K562 (cell line): ENCODE measurements at regions not wholly inside any gene's neighbourhood (a gene's known extent, or its start where the extent isn't known, plus 50 kb on each side); places are given as distances from the start of the nearest gene placed in this dataset.

ENCODE experiments used
- ARID4B ChIP-seq: sonication (generic); formaldehyde crosslinking; IDR thresholded peaks from 2 replicates; pipeline ENCODE4 v1.8.0; 2022; ENCODE audit warnings: mild to moderate bottlenecking, missing genetic modification reagents
- CC2D1A ChIP-seq: fragments of 450-650 bp; IDR thresholded peaks from 2 replicates; pipeline ENCODE4 v1.6.1; 2017; ENCODE audit warnings: mild to moderate bottlenecking
- FOXA1 ChIP-seq: fragments of 450-650 bp; IDR thresholded peaks from 2 replicates; pipeline ENCODE4 v1.6.1; 2016; ENCODE audit warnings: mild to moderate bottlenecking, borderline replicate concordance
- LARP7 ChIP-seq: fragments of 450-650 bp; IDR thresholded peaks from 2 replicates; pipeline ENCODE4 v1.6.1; 2016
- MYBL2 ChIP-seq, 2 experiments: fragments of 450-650 bp in 1 of 2; sonication (generic) in 1 of 2; formaldehyde crosslinking in 1 of 2; IDR thresholded peaks; 2 replicates each; pipeline versions ENCODE4 v1.6.1 to v1.8.1; 2017 to 2022; ENCODE audit warnings: borderline replicate concordance in 1 of 2, inconsistent platforms in 1 of 2, low read depth in 1 of 2, mild to moderate bottlenecking in 1 of 2, missing genetic modification reagents in 1 of 2, moderate library complexity in 1 of 2
- NBN ChIP-seq: fragments of 450-650 bp; IDR thresholded peaks from 2 replicates; pipeline ENCODE4 v1.6.1; 2016; ENCODE audit warnings: low read depth, mild to moderate bottlenecking
- PTBP1 ChIP-seq: fragments of 200-400 bp; formaldehyde crosslinking; IDR thresholded peaks from 2 replicates; pipeline ENCODE4 v1.6.1; 2017; ENCODE audit warnings: low read depth, low read length
- TCFL5 ChIP-seq: fragments of 250-450 bp; sonication (Bioruptor Pico); conservative IDR thresholded peaks from 2 replicates; pipeline ENCODE4 v1.6.1; 2021; ENCODE audit warnings: mild to moderate bottlenecking, moderate library complexity, matching md5 sums
- UBTF ChIP-seq, 2 experiments: IDR thresholded peaks; 2 replicates each; pipeline ENCODE4 v1.6.1; 2012; ENCODE audit warnings: improper control_type of control experiment in 2 of 2, low read depth in 2 of 2, low read length in 2 of 2, borderline replicate concordance in 1 of 2
- ZBTB40 ChIP-seq, 2 experiments: fragments of 450-650 bp in 1 of 2; sonication (generic) in 1 of 2; formaldehyde crosslinking in 1 of 2; IDR thresholded peaks; 2 replicates each; pipeline versions ENCODE4 v1.7.1 to v1.9.0; 2016 to 2022; ENCODE audit warnings: inconsistent platforms in 1 of 2, mild to moderate bottlenecking in 1 of 2, missing genetic modification reagents in 1 of 2
- ZEB2 ChIP-seq: fragments of 450-650 bp; IDR thresholded peaks from 2 replicates; pipeline ENCODE4 v1.6.1; 2016
- ZNF551 ChIP-seq: fragments of 250-450 bp; sonication (Bioruptor Pico); IDR thresholded peaks from 2 replicates; pipeline ENCODE4 v1.5.0; 2021; ENCODE audit warnings: mild to moderate bottlenecking, moderate library complexity

DNA sequence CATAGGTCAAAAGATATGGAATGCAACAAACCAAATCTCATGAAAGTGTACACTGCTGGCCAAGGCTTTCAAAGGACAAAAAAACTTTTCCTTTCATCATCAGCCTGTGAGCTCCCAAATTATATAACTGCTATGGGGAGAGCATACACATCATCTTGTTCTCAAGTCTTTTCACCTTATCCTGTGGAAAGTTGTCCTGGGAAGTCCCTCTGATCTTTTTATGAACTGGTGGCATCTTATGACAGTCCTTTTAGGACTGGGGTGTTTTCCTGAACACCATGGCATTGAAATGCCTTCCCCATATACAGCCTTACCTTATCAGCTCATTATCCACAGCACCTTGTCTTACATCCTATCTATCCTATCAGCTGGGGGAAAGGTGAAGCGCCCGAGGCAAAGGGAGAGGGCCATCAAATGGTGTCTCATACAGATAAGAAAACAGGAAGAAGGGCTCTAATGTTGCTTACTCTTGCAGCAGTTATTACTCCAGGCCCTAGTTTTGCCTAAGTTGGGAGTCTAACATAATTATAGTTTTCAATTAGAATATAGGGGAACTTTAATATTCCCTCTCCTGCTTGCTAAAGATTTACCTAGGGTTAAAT is 61.5 kb upstream of the GOLIM4 start (continued):
- TF ChIP-seq ZBTB40 (IDR thresholded peaks at IDR 0.05) (no peak), ZBTB40 (CRISPR knock-in tag; IDR thresholded peaks at IDR 0.05) (no peak), LARP7 (no peak), ZNF551 (CRISPR knock-in tag) (no peak), NBN (peak; percentile 86; the same call in 1 of the 2 replicates), MYBL2 (IDR thresholded peaks at IDR 0.05; ENCODE audit: low read depth) (no peak), MYBL2 (CRISPR knock-in tag; IDR thresholded peaks at IDR 0.05; ENCODE audit: borderline replicate concordance) (no peak), UBTF (IDR thresholded peaks at IDR 0.05; ENCODE audit: borderline replicate concordance in 1 of 2, low read depth in 2 of 2, low read length in 2 of 2) (no peak), ARID4B (no peak), CC2D1A (peak; percentile 97), FOXA1 (no peak), TCFL5 (CRISPR knock-in tag) (no peak), ZEB2 (peak; percentile 99), PTBP1 (no peak)
